HEK293 (cell line): ENCODE measurements at regions not wholly inside any gene's neighbourhood (a gene's known extent, or its start where the extent isn't known, plus 50 kb on each side); places are given as distances from the start of the nearest gene placed in this dataset.

ENCODE experiments used
- CTCF ChIA-PET: fragments of 350-600 bp; formaldehyde crosslinking; extraction: SDS; loops from one replicate; lab custom pipeline; 2021; ENCODE audit warnings: antibody characterized with exemption; lab: Yijun Ruan, JAX
- POLR2A ChIA-PET: fragments of 300-600 bp; formaldehyde crosslinking; extraction: SDS; loops from one replicate; lab custom pipeline; 2020; ENCODE audit warnings: antibody characterized with exemption, inconsistent platforms; lab: Yijun Ruan, JAX
- H3K27ac ChIP-seq: fragments of 200-500 bp; sonication (Bioruptor generic); 2 replicates; pipeline ENCODE4 v1.5.1; 2014; ENCODE audit warnings: low read depth, low read length, control low read depth, inconsistent platforms; ENCODE audit errors: extremely low read depth
- H3K36me3 ChIP-seq, 2 experiments: fragments of 200-500 bp in 1 of 2; sonication (Bioruptor generic) in 1 of 2; 1 replicate in 1 of 2; 2 replicates in 1 of 2; pipeline ENCODE4 v1.5.1; 2014 to 2017; ENCODE audit warnings: inconsistent platforms in 2 of 2, low read length in 2 of 2; ENCODE audit not compliant: control insufficient read depth in 2 of 2, insufficient read depth in 1 of 2
- H3K4me1 ChIP-seq: fragments of 200-500 bp; sonication (Bioruptor generic); 2 replicates; pipeline ENCODE4 v1.5.1; 2014; ENCODE audit warnings: mild to moderate bottlenecking, low read length, inconsistent platforms; ENCODE audit not compliant: control insufficient read depth, insufficient read depth
- H3K4me3 ChIP-seq: 2 replicates; pipeline ENCODE4 v1.5.1; 2011; ENCODE audit warnings: low read depth, mild to moderate bottlenecking, control low read depth, low read length, moderate library complexity
- H3K9me3 ChIP-seq: fragments of 200-500 bp; sonication (Bioruptor generic); 2 replicates; pipeline ENCODE4 v1.5.1; 2014; ENCODE audit warnings: low read depth, low read length, inconsistent platforms; ENCODE audit not compliant: control insufficient read depth, insufficient read depth
- GFI1B ChIP-seq: fragments of 450-650 bp; formaldehyde crosslinking; IDR thresholded peaks from 2 replicates; pipeline ENCODE4 v1.5.1; 2016; ENCODE audit warnings: missing biosample characterization, missing genetic modification characterization
- GLI2 ChIP-seq: fragments of 450-650 bp; formaldehyde crosslinking; IDR thresholded peaks from 2 replicates; pipeline ENCODE4; 2017; ENCODE audit warnings: missing biosample characterization, missing genetic modification characterization, low read depth, borderline replicate concordance
- GLIS2 ChIP-seq: fragments of 450-650 bp; formaldehyde crosslinking; IDR thresholded peaks from 2 replicates; pipeline ENCODE4 v1.5.1; 2016; ENCODE audit warnings: missing biosample characterization, missing genetic modification characterization
- ZBTB49 ChIP-seq: fragments of 450-650 bp; formaldehyde crosslinking; IDR thresholded peaks from 2 replicates; pipeline ENCODE4 v1.5.1; 2016; ENCODE audit warnings: missing biosample characterization, missing genetic modification characterization, low read depth
- ZBTB6 ChIP-seq: fragments of 450-650 bp; formaldehyde crosslinking; IDR thresholded peaks from 2 replicates; pipeline ENCODE4 v1.5.1; 2017; ENCODE audit warnings: missing biosample characterization, missing genetic modification characterization
- ZNF132 ChIP-seq: fragments of 450-650 bp; formaldehyde crosslinking; IDR thresholded peaks from 2 replicates; pipeline ENCODE4 v1.5.1; 2017; ENCODE audit warnings: missing biosample characterization, missing genetic modification characterization, borderline replicate concordance
- ZNF23 ChIP-seq: fragments of 450-650 bp; formaldehyde crosslinking; IDR thresholded peaks from 2 replicates; pipeline ENCODE4 v1.5.1; 2016; ENCODE audit warnings: missing biosample characterization, missing genetic modification characterization, borderline replicate concordance
- ZNF24 ChIP-seq: fragments of 450-650 bp; formaldehyde crosslinking; IDR thresholded peaks from 2 replicates; pipeline ENCODE4 v1.5.1; 2016; ENCODE audit warnings: missing biosample characterization, missing genetic modification characterization
- ZNF280C ChIP-seq: fragments of 450-650 bp; formaldehyde crosslinking; IDR thresholded peaks from 2 replicates; pipeline ENCODE4 v1.5.1; 2016; ENCODE audit warnings: missing biosample characterization, missing genetic modification characterization
- ZNF324 ChIP-seq: fragments of 450-650 bp; formaldehyde crosslinking; IDR thresholded peaks from 2 replicates; pipeline ENCODE4 v1.5.1; 2016; ENCODE audit warnings: missing biosample characterization, missing genetic modification characterization
- ZNF391 ChIP-seq: fragments of 450-650 bp; formaldehyde crosslinking; IDR thresholded peaks from 2 replicates; pipeline ENCODE4 v1.5.1; 2016; ENCODE audit warnings: low read depth, missing biosample characterization, missing genetic modification characterization, borderline replicate concordance
- ZNF433 ChIP-seq: fragments of 450-650 bp; formaldehyde crosslinking; IDR thresholded peaks from 2 replicates; pipeline ENCODE4 v1.5.1; 2016; ENCODE audit warnings: missing biosample characterization, missing genetic modification characterization, low read depth
- ZNF473 ChIP-seq: fragments of 450-650 bp; formaldehyde crosslinking; IDR thresholded peaks from 2 replicates; pipeline ENCODE4 v1.5.1; 2017; ENCODE audit warnings: missing biosample characterization, missing genetic modification characterization
- ZNF521 ChIP-seq: fragments of 450-650 bp; formaldehyde crosslinking; IDR thresholded peaks from 2 replicates; pipeline ENCODE4 v1.5.1; 2017; ENCODE audit warnings: missing biosample characterization, mild to moderate bottlenecking, missing genetic modification characterization
- ZNF549 ChIP-seq: fragments of 450-650 bp; IDR thresholded peaks from 2 replicates; pipeline ENCODE4 v1.5.1; 2018; ENCODE audit warnings: missing biosample characterization, missing genetic modification characterization, mild to moderate bottlenecking, inconsistent platforms, moderate library complexity
- ZNF555 ChIP-seq: fragments of 450-650 bp; formaldehyde crosslinking; conservative IDR thresholded peaks from 2 replicates; pipeline ENCODE4 v1.5.1; 2017; ENCODE audit warnings: missing biosample characterization, mild to moderate bottlenecking, missing genetic modification characterization, inconsistent platforms
- ZNF585B ChIP-seq: fragments of 450-650 bp; formaldehyde crosslinking; IDR thresholded peaks from 2 replicates; pipeline ENCODE4 v1.5.1; 2016; ENCODE audit warnings: missing biosample characterization, missing genetic modification characterization
- ZNF776 ChIP-seq: fragments of 450-650 bp; formaldehyde crosslinking; IDR thresholded peaks from 2 replicates; pipeline ENCODE4 v1.5.0; 2017; ENCODE audit warnings: missing biosample characterization, missing genetic modification characterization, borderline replicate concordance
- ZSCAN16 ChIP-seq: fragments of 450-650 bp; formaldehyde crosslinking; IDR thresholded peaks from 2 replicates; pipeline ENCODE4 v1.5.1; 2016; ENCODE audit warnings: missing biosample characterization, missing genetic modification characterization
- ZXDB ChIP-seq: fragments of 450-650 bp; formaldehyde crosslinking; IDR thresholded peaks from 2 replicates; pipeline ENCODE4 v1.5.1; 2016; ENCODE audit warnings: missing biosample characterization, missing genetic modification characterization

GRCh38 chr9:106356924-106357323 is 506.0 kb upstream of the ZNF462 start:
- CTCF ChIA-PET: no interaction called here
- TF ChIP-seq ZBTB6 (tag by site-specific recombination) (no peak), ZBTB49 (tag by site-specific recombination) (no peak), ZNF433 (no peak), ZNF132 (tag by site-specific recombination) (no peak), GLI2 (tag by site-specific recombination) (no peak), ZNF549 (no peak), ZXDB (tag by site-specific recombination) (no peak), ZNF521 (tag by site-specific recombination) (no peak), ZNF280C (tag by site-specific recombination) (no peak)
- no peak overlapping the region for H3K27ac ChIP-seq
- no peaks in the 10 kb centered on the region for H3K36me3 ChIP-seq
- no peak overlapping the region for H3K4me3 ChIP-seq
- H3K4me1 ChIP-seq: no peaks in the 10 kb centered on the region
- no peaks in the 10 kb centered on the region for H3K9me3 ChIP-seq
- POLR2A ChIA-PET: no interaction called here

- Histone ChIP-seq H3K4me1 (no peaks in the 10 kb centered on the region), H3K9me3 (no peaks in the 10 kb centered on the region), H3K36me3 (no peaks in the 10 kb centered on the region), H3K4me3 (no peak overlapping the region), H3K27ac (no peak overlapping the region)
- ChIA-PET CTCF (no interaction called here), POLR2A (no interaction called here)
- no peak for TF ChIP-seq ZNF24 (tag by site-specific recombination)
- no peak for TF ChIP-seq ZNF391 (tag by site-specific recombination)
- TF ChIP-seq ZNF23 (tag by site-specific recombination): no peak
- no peak for TF ChIP-seq ZNF473 (tag by site-specific recombination)
- no peak for TF ChIP-seq ZNF555 (tag by site-specific recombination)
- no peak for TF ChIP-seq ZNF324 (tag by site-specific recombination)
- no peak for TF ChIP-seq GFI1B
- TF ChIP-seq ZNF776 (tag by site-specific recombination): no peak
- TF ChIP-seq ZNF585B: no peak
- no peak for TF ChIP-seq GLIS2 (tag by site-specific recombination)
- TF ChIP-seq ZSCAN16 (tag by site-specific recombination): no peak
Observed at GRCh38 chr9:106358331-106358730, 504.6 kb upstream of the ZNF462 start.
